ENCODE measurements at regions not wholly inside any gene's neighbourhood (a gene's known extent, or its start where the extent isn't known, plus 50 kb on each side); places are given as distances from the start of the nearest gene placed in this dataset.

- DNase-seq (ENCODE audit: low read depth in 1 of 2, low spot score in 1 of 2), result no peak
- TF ChIP-seq GABPA (IDR thresholded peaks at IDR 0.05; ENCODE audit: low read depth), result no peak
- no peak for TF ChIP-seq REST (IDR thresholded peaks at IDR 0.05; ENCODE audit: insufficient replicate concordance, low read depth)
- TF ChIP-seq, protein P1, sequence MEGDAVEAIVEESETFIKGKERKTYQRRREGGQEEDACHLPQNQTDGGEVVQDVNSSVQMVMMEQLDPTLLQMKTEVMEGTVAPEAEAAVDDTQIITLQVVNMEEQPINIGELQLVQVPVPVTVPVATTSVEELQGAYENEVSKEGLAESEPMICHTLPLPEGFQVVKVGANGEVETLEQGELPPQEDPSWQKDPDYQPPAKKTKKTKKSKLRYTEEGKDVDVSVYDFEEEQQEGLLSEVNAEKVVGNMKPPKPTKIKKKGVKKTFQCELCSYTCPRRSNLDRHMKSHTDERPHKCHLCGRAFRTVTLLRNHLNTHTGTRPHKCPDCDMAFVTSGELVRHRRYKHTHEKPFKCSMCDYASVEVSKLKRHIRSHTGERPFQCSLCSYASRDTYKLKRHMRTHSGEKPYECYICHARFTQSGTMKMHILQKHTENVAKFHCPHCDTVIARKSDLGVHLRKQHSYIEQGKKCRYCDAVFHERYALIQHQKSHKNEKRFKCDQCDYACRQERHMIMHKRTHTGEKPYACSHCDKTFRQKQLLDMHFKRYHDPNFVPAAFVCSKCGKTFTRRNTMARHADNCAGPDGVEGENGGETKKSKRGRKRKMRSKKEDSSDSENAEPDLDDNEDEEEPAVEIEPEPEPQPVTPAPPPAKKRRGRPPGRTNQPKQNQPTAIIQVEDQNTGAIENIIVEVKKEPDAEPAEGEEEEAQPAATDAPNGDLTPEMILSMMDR (IDR thresholded peaks at IDR 0.05; ENCODE audit: insufficient read depth, low read length), result no peak
- TF ChIP-seq POLR2AphosphoS5 (IDR thresholded peaks at IDR 0.05; ENCODE audit: low read depth), result no peak
- TF ChIP-seq SPI1 (IDR thresholded peaks at IDR 0.05; ENCODE audit: borderline replicate concordance, low read depth), result no peak
- Histone ChIP-seq H3K27me3 (ENCODE audit: insufficient read depth, poor library complexity, severe bottlenecking) (no peaks in the 10 kb centered on the region), H3K27ac (replicated peaks) (no peak overlapping the region), H3K4me3 (replicated peaks; ENCODE audit: insufficient read depth, low read length) (no peak overlapping the region)
These were observed 234.2 kb upstream of the SPOPL start for GRCh38 chr2:138267161-138267901.

DNA sequence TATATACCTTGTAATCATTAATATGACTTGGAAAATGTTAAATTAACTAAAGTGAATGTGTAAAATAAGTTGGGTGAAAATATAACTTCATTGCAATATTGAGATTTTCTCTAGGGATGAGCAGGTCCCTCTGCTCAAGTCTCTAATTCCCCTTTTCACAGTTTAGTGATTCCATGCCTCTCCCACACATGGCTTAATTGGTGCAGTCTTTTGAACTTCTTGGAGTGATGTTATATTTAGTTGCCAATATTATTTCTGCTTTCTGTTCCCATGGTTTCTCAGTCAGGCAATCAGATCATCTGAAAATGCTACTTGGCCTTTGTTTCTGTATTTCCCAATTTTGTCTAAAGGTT lies 233.7 kb upstream of the SPOPL start:
- no peaks in the 10 kb centered on the region for H3K27me3 ChIP-seq (ENCODE audit: insufficient read depth, poor library complexity, severe bottlenecking)
- H3K27ac ChIP-seq (replicated peaks), result no peak overlapping the region
- DNase-seq (ENCODE audit: low read depth in 1 of 2, low spot score in 1 of 2), result no peak
- TF ChIP-seq REST (IDR thresholded peaks at IDR 0.05; ENCODE audit: insufficient replicate concordance, low read depth), result no peak
- TF ChIP-seq POLR2AphosphoS5 (IDR thresholded peaks at IDR 0.05; ENCODE audit: low read depth), result no peak
- TF ChIP-seq, protein P1 (IDR thresholded peaks at IDR 0.05; ENCODE audit: insufficient read depth, low read length), result no peak
- no peak for TF ChIP-seq GABPA (IDR thresholded peaks at IDR 0.05; ENCODE audit: low read depth)
- no peak for TF ChIP-seq SPI1 (IDR thresholded peaks at IDR 0.05; ENCODE audit: borderline replicate concordance, low read depth)
- H3K4me3 ChIP-seq (replicated peaks; ENCODE audit: insufficient read depth, low read length), result no peak overlapping the region

DNA sequence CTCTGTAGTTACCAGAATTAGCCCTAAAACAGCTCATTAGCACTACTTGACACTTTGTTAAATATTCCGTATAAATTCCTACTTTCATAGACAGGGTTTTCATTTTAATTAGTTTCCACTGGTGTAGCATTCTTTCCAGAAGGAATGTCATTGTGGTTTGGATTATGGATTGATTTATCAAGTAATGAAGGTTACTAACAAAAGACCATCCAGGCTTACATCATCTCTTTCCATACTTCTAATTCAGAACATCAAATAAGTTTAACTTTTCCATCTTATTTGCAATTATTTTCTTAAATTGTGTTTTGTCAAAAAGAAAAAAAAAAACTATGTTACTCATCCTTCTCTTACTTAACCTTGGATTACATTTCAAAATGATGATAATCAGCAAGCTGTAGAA lies 231.8 kb upstream of the SPOPL start:
- no peak for TF ChIP-seq SPI1 (IDR thresholded peaks at IDR 0.05; ENCODE audit: borderline replicate concordance, low read depth)
- TF ChIP-seq, protein P1 (IDR thresholded peaks at IDR 0.05; ENCODE audit: insufficient read depth, low read length), result no peak
- no peak for TF ChIP-seq POLR2AphosphoS5 (IDR thresholded peaks at IDR 0.05; ENCODE audit: low read depth)
- Histone ChIP-seq H3K27ac (replicated peaks) (no peak overlapping the region), H3K4me3 (replicated peaks; ENCODE audit: insufficient read depth, low read length) (no peak overlapping the region), H3K27me3 (ENCODE audit: insufficient read depth, poor library complexity, severe bottlenecking) (no peaks in the 10 kb centered on the region)
- no peak for DNase-seq (ENCODE audit: low read depth in 1 of 2, low spot score in 1 of 2)

GRCh38 chr2:138271467-138271866 lies 230.1 kb upstream of the SPOPL start:
- no peak for TF ChIP-seq POLR2AphosphoS5 (IDR thresholded peaks at IDR 0.05; ENCODE audit: low read depth)
- no peak for TF ChIP-seq REST (IDR thresholded peaks at IDR 0.05; ENCODE audit: insufficient replicate concordance, low read depth)
- TF ChIP-seq, protein P1 (IDR thresholded peaks at IDR 0.05; ENCODE audit: insufficient read depth, low read length), result no peak
- TF ChIP-seq SPI1 (IDR thresholded peaks at IDR 0.05; ENCODE audit: borderline replicate concordance, low read depth), result no peak
- TF ChIP-seq GABPA (IDR thresholded peaks at IDR 0.05; ENCODE audit: low read depth), result no peak
- no peaks in the 10 kb centered on the region for H3K27me3 ChIP-seq (ENCODE audit: insufficient read depth, poor library complexity, severe bottlenecking)
- no peak overlapping the region for H3K27ac ChIP-seq (replicated peaks)
- no peak for DNase-seq (ENCODE audit: low read depth in 1 of 2, low spot score in 1 of 2)
- H3K4me3 ChIP-seq (replicated peaks; ENCODE audit: insufficient read depth, low read length), result no peak overlapping the region

All from HL-60 (cell line).